ENCODE measurements at regions not wholly inside any gene's neighbourhood (a gene's known extent, or its start where the extent isn't known, plus 50 kb on each side); places are given as distances from the start of the nearest gene placed in this dataset.
"Not testable (repeated sequence)": the region's sequence is repeated elsewhere in the genome, so short reads cannot be mapped to it uniquely, and the experiment has no call there.

- intact Hi-C loops (cut with DNase I, micrococcal nuclease), result no loop called here
- no peaks in the 10 kb centered on the region for H3K9me3 ChIP-seq
- ATAC-seq (no peak), DNase-seq (no peak)
- H3K4me1 ChIP-seq (ENCODE audit: low read depth), result no peaks in the 10 kb centered on the region
- no peak for TF ChIP-seq CTCF (IDR thresholded peaks at IDR 0.05)
- H3K36me3 ChIP-seq (ENCODE audit: low read depth), result no peaks in the 10 kb centered on the region
- H3K4me3 ChIP-seq, result no peak overlapping the region
These were observed 63.2 kb upstream of the ATP5MC3 start for GRCh38 chr2:175244697-175245096.

GRCh38 chr2:175241691-175242090 lies 60.2 kb upstream of the ATP5MC3 start:
- Histone ChIP-seq H3K36me3 (ENCODE audit: low read depth) (no peaks in the 10 kb centered on the region), H3K9me3 (no peaks in the 10 kb centered on the region), H3K4me3 (no peak overlapping the region), H3K4me1 (ENCODE audit: low read depth) (no peaks in the 10 kb centered on the region)
- no peak for ATAC-seq
- TF ChIP-seq CTCF (IDR thresholded peaks at IDR 0.05), result no peak
- DNase-seq, result no peak
- intact Hi-C loops (cut with DNase I, micrococcal nuclease), result no loop called here

DNA sequence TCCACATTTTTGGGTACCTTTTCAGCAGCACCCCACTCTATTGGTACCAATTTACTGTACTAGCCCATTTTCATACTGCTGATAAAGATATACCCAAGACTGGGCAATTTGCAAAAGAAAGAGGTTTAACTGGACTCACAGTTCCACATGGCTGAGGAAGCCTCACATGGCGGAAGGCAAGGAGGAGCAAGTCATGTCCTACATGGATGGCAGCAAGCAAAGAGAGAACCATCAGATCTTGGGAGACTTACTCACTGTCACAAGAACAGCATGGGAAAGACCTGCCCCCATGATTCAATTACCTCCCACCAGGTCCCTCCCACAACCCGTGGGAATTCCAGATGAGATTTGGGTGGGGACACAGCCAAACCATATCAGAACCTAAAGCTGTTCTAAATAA lies 58.5 kb upstream of the ATP5MC3 start:
- intact Hi-C loops (cut with DNase I, micrococcal nuclease); DNase-seq; H3K4me1 ChIP-seq (ENCODE audit: low read depth); ATAC-seq; H3K36me3 ChIP-seq (ENCODE audit: low read depth); H3K4me3 ChIP-seq; H3K9me3 ChIP-seq: not testable (repeated sequence)

DNA sequence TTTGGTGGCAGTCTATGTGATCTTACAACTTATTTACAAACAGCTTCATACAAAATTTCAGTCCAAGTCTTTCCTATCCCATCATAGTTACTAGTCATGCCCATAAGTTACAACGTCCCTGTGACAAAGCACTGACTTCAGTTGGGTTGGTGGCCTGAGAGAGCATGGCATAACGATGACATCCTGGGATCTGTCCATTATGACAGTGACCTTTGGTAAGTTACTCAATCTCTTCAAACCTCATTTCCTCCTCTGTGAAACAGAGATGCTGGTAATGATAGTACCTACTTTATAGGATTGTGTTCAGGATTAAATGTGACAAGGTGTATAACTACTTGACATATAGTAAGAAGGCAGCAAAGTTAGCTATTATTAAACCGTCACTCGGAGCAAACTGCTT lies 55.4 kb upstream of the ATP5MC3 start:
- no peak for TF ChIP-seq CTCF (IDR thresholded peaks at IDR 0.05)
- DNase-seq (no peak), ATAC-seq (no peak)
- Histone ChIP-seq H3K4me3 (no peak overlapping the region), H3K4me1 (ENCODE audit: low read depth) (no peaks in the 10 kb centered on the region), H3K9me3 (no peaks in the 10 kb centered on the region), H3K36me3 (ENCODE audit: low read depth) (no peaks in the 10 kb centered on the region)
- intact Hi-C loops (cut with DNase I, micrococcal nuclease), result no loop called here

DNA sequence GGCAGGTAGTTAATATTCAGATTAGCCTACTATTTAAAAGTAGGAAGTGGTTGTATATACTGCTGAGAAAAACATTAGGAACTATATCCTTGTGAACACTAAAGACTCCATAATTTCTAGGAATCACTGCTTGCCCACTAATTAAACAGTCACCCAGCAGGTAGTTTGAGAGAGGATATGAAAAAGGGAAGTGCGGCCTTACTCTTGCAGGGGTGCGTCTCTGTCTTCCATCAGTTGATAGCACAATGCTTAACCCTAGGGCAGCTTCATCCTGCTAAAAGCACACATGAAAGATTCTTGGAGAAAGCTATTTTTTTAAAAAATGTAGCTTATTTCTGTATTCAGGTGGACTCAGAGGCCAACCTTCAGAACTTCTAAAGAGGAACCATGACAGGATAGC lies 53.1 kb upstream of the ATP5MC3 start:
- H3K9me3 ChIP-seq, result no peaks in the 10 kb centered on the region
- TF ChIP-seq CTCF (IDR thresholded peaks at IDR 0.05), result no peak
- H3K36me3 ChIP-seq (ENCODE audit: low read depth), result no peaks in the 10 kb centered on the region
- intact Hi-C loops (cut with DNase I, micrococcal nuclease), result no loop called here
- no peak overlapping the region for H3K4me3 ChIP-seq
- no peak for DNase-seq
- no peak for ATAC-seq
- H3K4me1 ChIP-seq (ENCODE audit: low read depth), result no peaks in the 10 kb centered on the region

DNA sequence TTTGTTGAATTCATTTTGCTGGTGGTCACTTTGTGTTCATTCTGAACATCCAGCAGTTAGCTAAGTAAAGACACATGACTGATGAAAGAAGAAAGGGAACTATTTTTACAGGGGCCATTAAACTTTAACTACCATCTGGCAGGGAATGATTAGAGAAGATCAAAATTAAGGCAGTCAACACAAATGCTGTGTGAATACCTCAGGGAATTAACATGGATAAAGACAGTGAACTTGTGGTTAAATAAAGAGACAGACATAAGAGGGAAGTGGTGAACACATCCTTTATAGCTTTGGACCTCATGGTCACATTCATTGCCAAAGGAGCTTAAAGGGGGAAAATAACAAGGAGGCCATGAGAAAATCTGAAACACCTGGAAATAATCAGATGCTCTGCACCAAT lies 52.6 kb upstream of the ATP5MC3 start:
- no peaks in the 10 kb centered on the region for H3K9me3 ChIP-seq
- intact Hi-C loops (cut with DNase I, micrococcal nuclease), result no loop called here
- TF ChIP-seq CTCF (IDR thresholded peaks at IDR 0.05), result no peak
- no peaks in the 10 kb centered on the region for H3K36me3 ChIP-seq (ENCODE audit: low read depth)
- no peak overlapping the region for H3K4me3 ChIP-seq
- DNase-seq (no peak), ATAC-seq (no peak)
- H3K4me1 ChIP-seq (ENCODE audit: low read depth), result no peaks in the 10 kb centered on the region

All from mucosa of descending colon (tissue), 3 donors.